ENCODE measurements at regions not wholly inside any gene's neighbourhood (a gene's known extent, or its start where the extent isn't known, plus 50 kb on each side); places are given as distances from the start of the nearest gene placed in this dataset.

GRCh38 chr12:124508381-124509079 is 58.9 kb downstream of the NCOR2 start:
- Histone ChIP-seq H3K56ac (ENCODE audit: insufficient read length, low read depth, low read length) (no peak overlapping the region), H4K20me1 (ENCODE audit: control insufficient read depth, insufficient read depth, insufficient read length) (peaks cover 2% of the 10 kb centered on the region), H3T11ph (ENCODE audit: low read length) (no peak overlapping the region), H3K79me2 (ENCODE audit: insufficient read depth, low read length) (peaks cover 22% of the 10 kb centered on the region; the same call in 1 of the 2 replicates), H3K23ac (ENCODE audit: insufficient read length, low read depth, low read length) (no peak overlapping the region), H2BK120ac (ENCODE audit: low read depth, low read length, poor library complexity, severe bottlenecking) (no peak overlapping the region), H3K27me3 (ENCODE audit: insufficient read depth, low read length) (no peaks in the 10 kb centered on the region), H2BK5ac (ENCODE audit: insufficient read length, low read length) (no peak overlapping the region), H3K79me1 (ENCODE audit: insufficient read depth, low read depth, low read length, poor library complexity, severe bottlenecking) (peaks cover 3% of the 10 kb centered on the region), H2AFZ (ENCODE audit: low read length) (no peak overlapping the region), H3K4me2 (ENCODE audit: insufficient read depth, insufficient read length, low read length) (no peak overlapping the region), H2BK20ac (ENCODE audit: low read depth, low read length, poor library complexity, severe bottlenecking) (no peak overlapping the region), H3K18ac (ENCODE audit: insufficient read length, low read depth, low read length) (no peak overlapping the region), H3K27ac (ENCODE audit: insufficient read length, low read depth, low read length) (no peak overlapping the region), H2BK12ac (ENCODE audit: insufficient read length, low read depth, low read length) (no peak overlapping the region), H3K9ac (ENCODE audit: extremely low read depth, insufficient read length, low read length) (no peak overlapping the region), H4K5ac (ENCODE audit: insufficient read length, low read depth, low read length) (no peak overlapping the region), H3K4me1 (ENCODE audit: insufficient read depth, low read length) (peaks cover 5% of the 10 kb centered on the region; the same call in 1 of the 2 replicates), H4K8ac (replicated peaks; ENCODE audit: insufficient read length, low read depth, low read length) (no peak overlapping the region), H2BK15ac (ENCODE audit: low read depth, low read length) (no peak overlapping the region), H4K91ac (ENCODE audit: insufficient read length, low read depth, low read length) (no peak overlapping the region), H3K4ac (ENCODE audit: low read depth, low read length) (no peak overlapping the region), H3K14ac (ENCODE audit: insufficient read depth, low read length) (no peak overlapping the region), H3K23me2 (ENCODE audit: insufficient read length, low read depth, low read length, poor library complexity, severe bottlenecking) (no peaks in the 10 kb centered on the region), H2AK5ac (ENCODE audit: insufficient read length, low read length) (no peak overlapping the region), H3K9me3 (ENCODE audit: control insufficient read depth, low read depth, low read length) (no peaks in the 10 kb centered on the region)
- no peaks in the 10 kb centered on the region; a peak in 1 of 5 replicates for H3K9me3 Mint-ChIP-seq
- no CpG with 5 or more reads among the region's 21 CpGs for WGBS (ENCODE audit: extremely low coverage, insufficient read length, low lambda C conversion rate)
- no peak for DNase-seq
- H3K27me3 Mint-ChIP-seq (ENCODE audit: low read depth), result no peaks in the 10 kb centered on the region
- TF ChIP-seq CTCF (conservative IDR thresholded peaks at IDR 0.05), result peak; percentile 39
- no peak overlapping the region; a peak in 2 of 5 replicates for H3K4me3 Mint-ChIP-seq
- H3K4me1 Mint-ChIP-seq, result peaks cover 66 to 88% of the 10 kb centered on the region in 2 experiments
- H3K27ac Mint-ChIP-seq, result peak overlapping the region; percentile 68 to 90 (median 86); a peak in 5 of 7 replicates
- H3K36me3 Mint-ChIP-seq (ENCODE audit: insufficient read depth in 1 of 3, low read depth in 3 of 3), result peaks cover 6 to 12% (median 7%) of the 10 kb centered on the region in 3 experiments; a peak in 6 of 7 replicates

All from H9 (cell line).